Small intestine (tissue), 7 donors: ENCODE measurements at regions not wholly inside any gene's neighbourhood (a gene's known extent, or its start where the extent isn't known, plus 50 kb on each side); places are given as distances from the start of the nearest gene placed in this dataset.

Experiments
- DNase-seq, 2 donors: peaks; one replicate each; pipeline versions ENCODE4 v3.0.0 to v3.0.0-alpha.2; 2013
- FAIRE-seq: peaks from 2 replicates; lab custom pipeline; 2012; peaks lifted over from hg19 to GRCh38; lab: Jason Lieb, UNC
- H3K27ac ChIP-seq, 3 donors: one replicate each; pipeline ENCODE4 v1.5.1; 2013; ENCODE audit warnings: low read length in 2 of 3, mild to moderate bottlenecking in 2 of 3, control low read depth in 1 of 3, inconsistent platforms in 1 of 3, low read depth in 1 of 3, moderate library complexity in 1 of 3
- H3K27me3 ChIP-seq, 3 donors: one replicate each; pipeline ENCODE4 v1.6.1; 2013; ENCODE audit warnings: low read length in 3 of 3, inconsistent platforms in 1 of 3; ENCODE audit not compliant: control insufficient read depth in 3 of 3, insufficient read depth in 3 of 3
- H3K36me3 ChIP-seq, 3 donors: one replicate each; pipeline ENCODE4 v1.6.1; 2013; ENCODE audit warnings: low read length in 3 of 3, inconsistent platforms in 1 of 3, low read depth in 1 of 3, mild to moderate bottlenecking in 1 of 3, moderate library complexity in 1 of 3; ENCODE audit not compliant: control insufficient read depth in 3 of 3, insufficient read depth in 2 of 3
- H3K4me1 ChIP-seq, 3 donors: one replicate each; pipeline ENCODE4 v1.6.1; 2013; ENCODE audit warnings: low read length in 2 of 3, inconsistent platforms in 1 of 3, low read depth in 1 of 3, mild to moderate bottlenecking in 1 of 3, moderate library complexity in 1 of 3; ENCODE audit not compliant: control insufficient read depth in 3 of 3, insufficient read depth in 2 of 3
- H3K4me3 ChIP-seq, 3 donors: one replicate each; pipeline ENCODE4 v1.5.1; 2013; ENCODE audit warnings: low read length in 3 of 3, control low read depth in 1 of 3, inconsistent platforms in 1 of 3, low read depth in 1 of 3, mild to moderate bottlenecking in 1 of 3, moderate library complexity in 1 of 3
- H3K9me3 ChIP-seq, 2 donors: one replicate each; pipeline ENCODE4 v1.6.1; 2013; ENCODE audit warnings: low read depth in 1 of 2, low read length in 1 of 2; ENCODE audit not compliant: control insufficient read depth in 2 of 2, insufficient read depth in 1 of 2
- WGBS, 3 donors: extraction: QIAGEN DNeasy Blood & Tissue Kit; methylation state at CpG; one replicate each; pipeline ENCODE4 v1.1.7; 2013; 5-methylcytosine and 5-hydroxymethylcytosine counted together
- donor health status: healthy with polysubstance abuse.
- donor health status: control.
- donor health status: control.
- donor health status: Bipolar disorder and iron deficiency.
- donor health status: healthy.

DNA sequence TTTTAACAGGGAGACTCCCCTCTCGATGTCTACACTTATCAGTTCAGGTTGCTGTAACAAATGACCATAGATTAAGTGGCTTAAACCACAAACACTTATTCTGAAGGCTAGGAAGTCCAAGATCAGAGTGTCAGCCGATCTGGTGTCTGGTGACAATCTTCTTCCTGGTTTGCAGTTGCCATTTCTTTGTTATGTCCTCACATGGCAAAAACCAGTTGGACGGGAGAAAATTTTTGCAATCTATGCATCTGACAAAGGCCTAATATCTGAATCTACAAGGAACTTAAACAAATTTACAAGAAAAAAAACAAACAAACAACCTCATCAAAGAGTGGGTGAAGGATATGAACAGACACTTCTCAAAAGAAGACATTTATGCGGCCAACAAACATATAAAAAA is 116.9 kb upstream of the FOXB1 start:
- WGBS, 3 donors: 56 to 64% (median 59%) methylated on average over 4 of the region's 4 CpGs
- no peaks in the 10 kb centered on the region for H3K36me3 ChIP-seq
- peaks cover 0 to 5% (median 0%) of the 10 kb centered on the region in 3 donors for H3K27me3 ChIP-seq
- H3K27ac ChIP-seq: no peak overlapping the region
- DNase-seq (no peak), FAIRE-seq (no peak)
- no peaks in the 10 kb centered on the region for H3K9me3 ChIP-seq
- no peaks in the 10 kb centered on the region for H3K4me1 ChIP-seq
- H3K4me3 ChIP-seq: no peak overlapping the region

- WGBS, 3 donors: 66 to 73% (median 68%) methylated on average over 3 of the region's 3 CpGs
- no peak overlapping the region for H3K27ac ChIP-seq
Observed at GRCh38 chr15:59886441-59886840, 117.7 kb upstream of the FOXB1 start.

DNA sequence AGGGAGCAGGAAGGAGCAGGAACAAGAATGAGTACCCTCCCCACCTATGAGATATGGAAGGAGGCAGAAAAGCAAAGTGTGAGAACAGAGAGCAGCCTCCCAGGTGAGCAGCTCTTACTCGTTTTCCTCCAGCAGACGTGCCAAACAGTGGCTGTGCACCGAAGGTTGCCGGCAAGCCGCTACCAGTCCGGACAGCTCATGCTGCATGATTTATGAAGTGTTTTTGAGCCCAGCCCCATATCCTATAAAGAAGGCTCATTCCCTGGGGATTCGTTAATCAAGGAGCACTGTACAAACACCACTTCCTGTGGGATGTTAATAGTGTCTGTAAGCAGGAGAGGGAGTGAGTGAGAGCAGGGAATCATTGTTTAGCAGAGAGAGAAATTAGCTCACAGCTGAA is 118.3 kb upstream of the FOXB1 start:
- H3K4me3 ChIP-seq: no peak overlapping the region
- peaks cover 0 to 5% (median 0%) of the 10 kb centered on the region in 3 donors for H3K27me3 ChIP-seq
- FAIRE-seq: no peak
- WGBS, 3 donors: 1 to 10% (median 9%) methylated on average over 7 of the region's 7 CpGs
- H3K4me1 ChIP-seq: no peaks in the 10 kb centered on the region
- H3K9me3 ChIP-seq: no peaks in the 10 kb centered on the region
- H3K27ac ChIP-seq: no peak overlapping the region
- H3K36me3 ChIP-seq: no peaks in the 10 kb centered on the region
- peak in 1 of 2 donors; percentile 5 for DNase-seq

More at GRCh38 chr15:59886441-59886840, 117.7 kb upstream of the FOXB1 start:
- Histone ChIP-seq H3K4me1 (no peaks in the 10 kb centered on the region), H3K27me3 (peaks cover 0 to 5% (median 0%) of the 10 kb centered on the region in 3 donors), H3K4me3 (no peak overlapping the region), H3K9me3 (no peaks in the 10 kb centered on the region), H3K36me3 (no peaks in the 10 kb centered on the region)
- no peak for FAIRE-seq
- DNase-seq: no peak

GRCh38 chr15:59879506-59880265 is 124.4 kb upstream of the FOXB1 start:
- Histone ChIP-seq H3K27me3 (peaks cover 0 to 11% (median 2%) of the 10 kb centered on the region in 3 donors), H3K27ac (no peak overlapping the region), H3K9me3 (no peaks in the 10 kb centered on the region), H3K4me3 (no peak overlapping the region), H3K4me1 (no peaks in the 10 kb centered on the region), H3K36me3 (no peaks in the 10 kb centered on the region)
- no peak for DNase-seq
- WGBS, 3 donors: 61 to 86% (median 77%) methylated on average over 2 of the region's 2 CpGs
- no peak for FAIRE-seq

DNA sequence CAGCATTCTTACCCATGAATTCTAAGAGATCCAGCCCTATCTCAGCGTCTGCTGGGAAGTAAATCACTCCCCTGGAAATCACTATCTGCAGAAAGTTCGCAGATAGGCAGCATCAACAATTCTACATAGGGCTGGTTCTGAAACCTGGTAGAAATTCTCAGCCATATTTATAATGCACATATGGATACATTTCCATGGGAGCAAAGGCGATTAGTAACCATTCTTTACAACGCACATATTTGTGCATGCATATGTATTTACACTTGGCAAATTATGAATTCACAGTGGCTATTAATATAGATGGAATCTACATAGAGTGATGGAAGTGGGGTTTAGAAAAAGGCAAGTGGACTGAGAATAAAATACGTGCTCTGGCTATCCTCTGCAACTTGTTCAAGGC is 128.0 kb upstream of the FOXB1 start:
- Histone ChIP-seq H3K9me3 (no peaks in the 10 kb centered on the region), H3K27me3 (peaks cover 0 to 15% (median 2%) of the 10 kb centered on the region in 3 donors), H3K36me3 (no peaks in the 10 kb centered on the region), H3K4me3 (no peak overlapping the region), H3K4me1 (no peaks in the 10 kb centered on the region), H3K27ac (no peak overlapping the region)
- DNase-seq (no peak), FAIRE-seq (no peak)
- WGBS, 3 donors: 66 to 74% (median 70%) methylated on average over 5 of the region's 5 CpGs

DNA sequence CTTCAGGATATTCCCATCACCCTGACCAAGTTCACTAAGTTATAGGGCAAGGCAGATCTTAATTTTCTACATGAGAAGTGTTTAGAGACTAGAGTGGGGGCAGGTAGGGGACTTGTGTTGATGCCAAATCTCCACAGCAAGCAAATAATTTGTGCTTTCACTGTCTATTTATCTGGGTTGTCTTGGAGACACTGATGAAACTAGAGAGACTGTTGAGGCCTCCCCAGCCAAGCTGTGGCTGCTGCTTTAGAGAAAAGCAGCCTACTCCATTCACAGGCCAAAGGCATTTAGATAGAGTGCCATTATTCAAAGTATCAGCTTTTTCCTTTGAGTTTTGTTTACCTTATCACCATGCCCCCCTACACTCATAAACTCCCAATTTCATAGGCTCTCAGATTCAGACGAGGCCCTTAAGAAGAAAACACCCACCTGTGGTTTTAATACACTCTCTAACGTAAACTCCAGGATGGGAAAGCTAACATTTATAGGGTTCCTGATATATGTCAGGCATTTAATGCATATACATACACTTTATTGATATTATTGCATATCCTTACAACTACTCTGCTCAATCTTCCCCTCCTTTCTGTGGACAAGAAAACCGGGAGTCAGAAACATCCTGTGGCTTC is 130.4 kb upstream of the FOXB1 start:
- peaks cover 0 to 15% (median 0%) of the 10 kb centered on the region in 3 donors for H3K27me3 ChIP-seq
- DNase-seq (no peak), FAIRE-seq (no peak)
- WGBS, 3 donors: 48 to 57% (median 53%) methylated on average over 3 of the region's 3 CpGs
- H3K4me1 ChIP-seq: no peaks in the 10 kb centered on the region
- no peaks in the 10 kb centered on the region for H3K36me3 ChIP-seq
- H3K4me3 ChIP-seq: no peak overlapping the region
- H3K9me3 ChIP-seq: no peaks in the 10 kb centered on the region
- no peak overlapping the region for H3K27ac ChIP-seq

DNA sequence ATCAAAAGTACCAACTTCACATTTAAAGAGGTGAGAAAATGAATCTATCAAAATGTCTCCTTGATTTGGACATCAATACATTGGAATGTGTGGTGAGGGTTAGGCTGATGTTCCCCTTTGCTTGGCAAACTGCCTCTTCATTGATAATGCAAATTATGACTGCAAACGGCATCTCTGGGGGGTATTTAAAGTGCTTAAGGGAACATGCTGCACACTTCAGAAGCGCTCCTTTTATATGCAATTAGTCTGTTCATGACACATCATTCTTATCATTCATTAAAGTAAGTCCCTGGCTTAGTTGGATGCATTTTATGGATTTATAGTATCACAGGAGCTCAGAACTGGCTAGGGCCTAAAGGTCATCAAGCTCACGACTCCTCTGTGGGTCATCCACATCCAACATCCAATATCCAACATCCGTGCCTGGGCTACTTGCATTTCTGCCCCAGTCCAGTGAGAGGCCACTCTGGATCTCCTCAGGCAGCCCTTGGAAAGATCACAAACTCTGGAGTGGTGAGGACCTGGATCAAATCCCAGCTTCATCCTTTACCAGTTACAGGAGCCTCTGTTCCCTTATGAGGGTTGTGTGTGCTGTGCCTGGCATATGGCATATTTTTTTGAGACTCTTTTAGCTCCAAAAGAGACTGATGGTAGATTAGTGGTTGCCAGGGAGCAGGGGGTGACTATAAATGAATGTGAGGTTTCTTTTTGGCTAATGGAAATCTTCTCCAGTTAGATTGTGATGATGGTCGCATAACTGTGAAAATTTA is 136.8 kb upstream of the FOXB1 start:
- H3K27me3 ChIP-seq: peaks cover 0 to 3% (median 0%) of the 10 kb centered on the region in 3 donors
- DNase-seq (no peak), FAIRE-seq (no peak)
- no peak overlapping the region for H3K4me3 ChIP-seq
- 52 to 65% (median 63%) methylated on average over 5 of the region's 5 CpGs for WGBS, 3 donors
- no peak overlapping the region for H3K27ac ChIP-seq
- no peaks in the 10 kb centered on the region for H3K9me3 ChIP-seq
- H3K4me1 ChIP-seq: no peaks in the 10 kb centered on the region
- H3K36me3 ChIP-seq: no peaks in the 10 kb centered on the region

- Histone ChIP-seq H3K27me3 (peaks cover 0 to 3% (median 0%) of the 10 kb centered on the region in 3 donors), H3K9me3 (no peaks in the 10 kb centered on the region), H3K4me1 (no peaks in the 10 kb centered on the region), H3K27ac (no peak overlapping the region), H3K4me3 (no peak overlapping the region), H3K36me3 (no peaks in the 10 kb centered on the region)
- 27 to 53% (median 42%) methylated on average over 4 of the region's 4 CpGs for WGBS, 3 donors
- no peak for DNase-seq
- no peak for FAIRE-seq
Observed at GRCh38 chr15:59866642-59867041, 137.5 kb upstream of the FOXB1 start.
